Endothelial cell of umbilical vein (primary cell): ENCODE measurements at regions not wholly inside any gene's neighbourhood (a gene's known extent, or its start where the extent isn't known, plus 50 kb on each side); places are given as distances from the start of the nearest gene placed in this dataset.

Experiments used
- BruUV-seq: library from RNA; stranded (reverse); fragments of 400-500 nt; replicated peaks from 2 replicates; lab custom pipeline; 2021; lab: Mats Ljungman, UMichigan
- CTCF ChIA-PET: fragments of 300-600, 350-600 bp; sonication (Branson Sonifier 250); formaldehyde crosslinking; loops from one replicate; lab custom pipeline; 2021; ENCODE audit warnings: antibody characterized with exemption, inconsistent platforms; lab: Charles Lee
- POLR2A ChIA-PET: fragments of 300-600, 350-600 bp; sonication (Branson Sonifier 250); formaldehyde crosslinking; loops from one replicate; lab custom pipeline; 2021; ENCODE audit warnings: antibody characterized with exemption, inconsistent platforms; lab: Charles Lee
- DNase-seq: peaks from one replicate; pipeline ENCODE4 v3.0.0-alpha.2; 2011; ENCODE audit warnings: low read depth, low spot score
- FAIRE-seq: peaks from 2 replicates; lab custom pipeline; 2011; peaks lifted over from hg19 to GRCh38; lab: Jason Lieb, UNC
- H2AFZ ChIP-seq: 2 replicates; pipeline ENCODE4 v1.6.0; 2012; ENCODE audit warnings: low read depth, low read length, control low read depth, inconsistent platforms
- H3K27ac ChIP-seq: 2 replicates; pipeline ENCODE4 v1.5.1; 2011; ENCODE audit warnings: low read depth, mild to moderate bottlenecking, control low read depth, low read length, moderate library complexity; ENCODE audit not compliant: insufficient read depth
- H3K27me3 ChIP-seq, 2 experiments: 2 replicates each; pipeline versions ENCODE4 v1.6.0 to v1.6.1; 2011; ENCODE audit warnings: low read length in 2 of 2, mixed read lengths in 1 of 2; ENCODE audit not compliant: control insufficient read depth in 2 of 2, insufficient read depth in 2 of 2
- H3K36me3 ChIP-seq, 2 experiments: 2 replicates in 1 of 2; 3 replicates in 1 of 2; pipeline ENCODE4 v1.5.1; 2011; ENCODE audit warnings: low read length in 2 of 2, mild to moderate bottlenecking in 1 of 2, moderate library complexity in 1 of 2; ENCODE audit not compliant: control insufficient read depth in 2 of 2, insufficient read depth in 2 of 2; ENCODE audit errors: extremely low read depth in 1 of 2
- H3K4me1 ChIP-seq: 3 replicates; pipeline ENCODE4 v1.5.1; 2011; ENCODE audit warnings: mild to moderate bottlenecking, low read length; ENCODE audit not compliant: control insufficient read depth, insufficient read depth; ENCODE audit errors: extremely low read depth
- H3K4me2 ChIP-seq: 2 replicates; pipeline ENCODE4 v1.6.1; 2011; ENCODE audit warnings: low read length, control low read depth, mixed read lengths; ENCODE audit not compliant: insufficient read depth
- H3K4me3 ChIP-seq, 3 experiments: fragments of 200-600 bp in 1 of 3; sonication (generic), shearing (Covaris generic) in 1 of 3; replicated peaks in 1 of 3; 2 replicates each; pipeline ENCODE4 v1.5.1; 2011 to 2016; ENCODE audit warnings: control low read depth in 3 of 3, low read length in 3 of 3, mild to moderate bottlenecking in 2 of 3, inconsistent platforms in 1 of 3, low read depth in 1 of 3, moderate library complexity in 1 of 3; ENCODE audit not compliant: insufficient read depth in 1 of 3
- H3K79me2 ChIP-seq: 2 replicates; pipeline ENCODE4 v1.6.0; 2012; ENCODE audit warnings: low read length, inconsistent platforms; ENCODE audit not compliant: control insufficient read depth, insufficient read depth
- H3K9ac ChIP-seq: replicated peaks from 2 replicates; pipeline ENCODE3; 2011; ENCODE audit warnings: low read length, control low read depth; ENCODE audit not compliant: insufficient read depth; ENCODE audit errors: extremely low read depth
- H3K9me1 ChIP-seq: replicated peaks from 3 replicates; pipeline ENCODE4 v1.6.0; 2011; ENCODE audit warnings: mild to moderate bottlenecking, low read length; ENCODE audit not compliant: control insufficient read depth, insufficient read depth; ENCODE audit errors: extremely low read depth
- H3K9me3 ChIP-seq: replicated peaks from 2 replicates; pipeline ENCODE4 v1.5.1; 2012; ENCODE audit warnings: low read length, inconsistent platforms; ENCODE audit not compliant: control insufficient read depth, insufficient read depth
- H4K20me1 ChIP-seq: replicated peaks from 2 replicates; pipeline ENCODE3; 2011; ENCODE audit warnings: mild to moderate bottlenecking, low read length; ENCODE audit not compliant: control insufficient read depth, insufficient read depth; ENCODE audit errors: extremely low read depth
- EZH2 ChIP-seq: IDR thresholded peaks from 2 replicates; pipeline ENCODE4 v1.6.1; 2012; ENCODE audit warnings: borderline replicate concordance, low read depth, mild to moderate bottlenecking, moderate library complexity, low read length, inconsistent platforms; ENCODE audit not compliant: severe bottlenecking
- FOS ChIP-seq: IDR thresholded peaks from 2 replicates; pipeline ENCODE4 v1.6.1; 2011; ENCODE audit warnings: mild to moderate bottlenecking, low read length, moderate library complexity, borderline replicate concordance; ENCODE audit not compliant: insufficient read depth
- GATA2 ChIP-seq: IDR thresholded peaks from 2 replicates; pipeline ENCODE4 v1.7.0; 2011; ENCODE audit warnings: low read depth, mild to moderate bottlenecking, moderate library complexity, mixed read lengths, low read length; ENCODE audit not compliant: insufficient read length, insufficient read depth
- JUN ChIP-seq: IDR thresholded peaks from 2 replicates; pipeline ENCODE4 v1.6.1; 2011; ENCODE audit warnings: borderline replicate concordance, low read depth; ENCODE audit not compliant: insufficient read length, insufficient read depth
- MYC ChIP-seq: IDR thresholded peaks from one replicate; pipeline ENCODE4 v1.6.1; 2011; ENCODE audit warnings: mild to moderate bottlenecking, low read depth, low read length
- POLR2A ChIP-seq: IDR thresholded peaks from 2 replicates; pipeline ENCODE4 v1.6.1; 2012; ENCODE audit warnings: low read depth, mild to moderate bottlenecking, control low read depth, low read length
- POLR2AphosphoS5 ChIP-seq: IDR thresholded peaks from 2 replicates; pipeline ENCODE4 v1.6.1; 2012; ENCODE audit warnings: low read depth, mild to moderate bottlenecking, control low read depth, low read length, moderate library complexity; ENCODE audit not compliant: insufficient read depth
- dilution Hi-C: fragments of 300-500 bp; cut with MboI; formaldehyde crosslinking; loops from one replicate; pipeline ENCODE4 v1.15.0; 2019; ENCODE audit warnings: low sequenced_read_pairs; ENCODE audit not compliant: extremely low pct_ligation_motif_present
- intact Hi-C: fragments of 100-400 bp; cut with micrococcal nuclease; formaldehyde crosslinking; loops from one replicate; pipeline ENCODE4 v1.10.0; 2022
- TF ChIP-seq, protein P1 (sequence below), 2 donors: IDR thresholded peaks; 1 replicate in 1 of 2; 2 replicates in 1 of 2; pipeline ENCODE4 v1.5.1; 2011; ENCODE audit warnings: low read length in 2 of 2, mild to moderate bottlenecking in 2 of 2, moderate library complexity in 2 of 2, control low read depth in 1 of 2, inconsistent platforms in 1 of 2, low read depth in 1 of 2; ENCODE audit not compliant: insufficient read depth in 1 of 2; ENCODE audit errors: extremely low read depth in 1 of 2
- TF ChIP-seq, protein P2 (sequence below): IDR thresholded peaks from 2 replicates; pipeline ENCODE4 v1.6.1; 2011; ENCODE audit not compliant: insufficient read depth, insufficient read length

DNA sequence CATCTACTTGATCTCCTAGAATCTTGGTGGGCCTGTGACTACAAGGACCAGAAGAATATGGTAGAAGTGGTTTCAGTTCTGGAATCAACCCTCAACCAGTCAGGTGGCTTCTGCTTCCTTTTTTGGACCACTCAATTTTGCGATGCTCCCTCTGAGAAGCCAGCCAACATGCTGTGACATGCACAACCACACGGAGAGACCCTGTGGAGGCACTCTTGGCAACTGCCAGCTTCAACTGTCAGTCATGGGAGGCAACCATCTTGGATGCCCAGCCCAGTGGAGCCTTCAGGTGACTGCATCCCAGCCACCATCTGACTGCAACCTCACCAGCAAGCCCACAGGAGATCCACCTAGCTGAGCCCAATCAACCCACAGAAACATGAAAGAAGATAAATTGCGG lies 137.3 kb downstream of the FAM114A2 start:
- TF ChIP-seq, protein P1, sequence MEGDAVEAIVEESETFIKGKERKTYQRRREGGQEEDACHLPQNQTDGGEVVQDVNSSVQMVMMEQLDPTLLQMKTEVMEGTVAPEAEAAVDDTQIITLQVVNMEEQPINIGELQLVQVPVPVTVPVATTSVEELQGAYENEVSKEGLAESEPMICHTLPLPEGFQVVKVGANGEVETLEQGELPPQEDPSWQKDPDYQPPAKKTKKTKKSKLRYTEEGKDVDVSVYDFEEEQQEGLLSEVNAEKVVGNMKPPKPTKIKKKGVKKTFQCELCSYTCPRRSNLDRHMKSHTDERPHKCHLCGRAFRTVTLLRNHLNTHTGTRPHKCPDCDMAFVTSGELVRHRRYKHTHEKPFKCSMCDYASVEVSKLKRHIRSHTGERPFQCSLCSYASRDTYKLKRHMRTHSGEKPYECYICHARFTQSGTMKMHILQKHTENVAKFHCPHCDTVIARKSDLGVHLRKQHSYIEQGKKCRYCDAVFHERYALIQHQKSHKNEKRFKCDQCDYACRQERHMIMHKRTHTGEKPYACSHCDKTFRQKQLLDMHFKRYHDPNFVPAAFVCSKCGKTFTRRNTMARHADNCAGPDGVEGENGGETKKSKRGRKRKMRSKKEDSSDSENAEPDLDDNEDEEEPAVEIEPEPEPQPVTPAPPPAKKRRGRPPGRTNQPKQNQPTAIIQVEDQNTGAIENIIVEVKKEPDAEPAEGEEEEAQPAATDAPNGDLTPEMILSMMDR (IDR thresholded peaks at IDR 0.05; ENCODE audit: extremely low read depth in 1 of 2, insufficient read depth in 1 of 2, low read depth in 1 of 2, low read length in 2 of 2) = no peak
- TF ChIP-seq POLR2AphosphoS5 (no peak), EZH2 (no peak), JUN (no peak), GATA2 (no peak), POLR2A (no peak), FOS (no peak), MYC (no peak)
- TF ChIP-seq, protein P2, sequence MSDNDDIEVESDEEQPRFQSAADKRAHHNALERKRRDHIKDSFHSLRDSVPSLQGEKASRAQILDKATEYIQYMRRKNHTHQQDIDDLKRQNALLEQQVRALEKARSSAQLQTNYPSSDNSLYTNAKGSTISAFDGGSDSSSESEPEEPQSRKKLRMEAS = no peak
- no peak overlapping the region for H3K27ac ChIP-seq
- no peak overlapping the region for H3K9ac ChIP-seq
- BruUV-seq = no TSS peak
- no peak overlapping the region for H2AFZ ChIP-seq
- DNase-seq (no peak), FAIRE-seq (no peak)
- no peaks in the 10 kb centered on the region for H3K9me3 ChIP-seq
- no peaks in the 10 kb centered on the region for H3K36me3 ChIP-seq
- dilution Hi-C loops (no loop called here), intact Hi-C loops (no loop called here)
- no peaks in the 10 kb centered on the region for H4K20me1 ChIP-seq
- no peak overlapping the region for H3K4me2 ChIP-seq
- H3K79me2 ChIP-seq = no peaks in the 10 kb centered on the region
- H3K4me3 ChIP-seq = no peak overlapping the region
- H3K27me3 ChIP-seq = no peaks in the 10 kb centered on the region
- no peaks in the 10 kb centered on the region for H3K4me1 ChIP-seq
- CTCF ChIA-PET = no interaction called here
- H3K9me1 ChIP-seq = no peaks in the 10 kb centered on the region
- POLR2A ChIA-PET = no interaction called here
